ENCODE measurements at regions not wholly inside any gene's neighbourhood (a gene's known extent, or its start where the extent isn't known, plus 50 kb on each side); places are given as distances from the start of the nearest gene placed in this dataset.

- H3K27me3 ChIP-seq (ENCODE audit: control insufficient read depth, insufficient read depth, low read length) = no peaks in the 10 kb centered on the region
These were observed 309.8 kb upstream of the IRX4 start for GRCh38 chr5:2192496-2192895.

DNA sequence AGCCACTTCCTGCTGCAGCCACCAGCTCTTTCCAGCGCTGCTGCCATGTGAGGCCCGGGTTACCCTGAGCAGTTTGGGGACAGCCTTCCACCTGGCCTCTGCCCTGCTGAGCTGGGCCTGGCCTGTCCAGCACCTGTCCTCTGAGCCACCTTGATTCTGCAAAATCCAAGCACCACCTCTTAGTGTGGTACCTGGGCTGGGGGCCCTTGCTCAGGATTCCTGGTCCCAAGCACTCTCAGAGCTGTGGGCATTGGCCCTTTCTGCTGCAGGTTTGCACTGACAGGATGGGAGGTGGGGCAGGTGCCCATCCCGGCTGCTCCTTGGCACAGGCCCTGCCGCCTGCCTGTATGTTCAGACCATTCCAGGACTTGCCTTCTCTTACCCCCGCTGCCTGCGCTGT, 309.2 kb upstream of the IRX4 start:
- DNase-seq (ENCODE audit: low read depth) (no peak), FAIRE-seq (no peak)
- H3K27me3 ChIP-seq (ENCODE audit: control insufficient read depth, insufficient read depth, low read length) = no peaks in the 10 kb centered on the region
- H3K4me3 ChIP-seq (ENCODE audit: low read depth, low read length) = no peak overlapping the region
- H3K36me3 ChIP-seq (ENCODE audit: control insufficient read depth, insufficient read depth, low read length) = no peaks in the 10 kb centered on the region
- TF ChIP-seq CTCF (IDR thresholded peaks at IDR 0.05; ENCODE audit: insufficient read depth, low read length, severe bottlenecking) = no peak

More at GRCh38 chr5:2192496-2192895, 309.8 kb upstream of the IRX4 start:
- FAIRE-seq (no peak), DNase-seq (ENCODE audit: low read depth) (no peak)
- Histone ChIP-seq H3K4me3 (ENCODE audit: low read depth, low read length) (no peak overlapping the region), H3K36me3 (ENCODE audit: control insufficient read depth, insufficient read depth, low read length) (no peaks in the 10 kb centered on the region)
- no peak for TF ChIP-seq CTCF (IDR thresholded peaks at IDR 0.05; ENCODE audit: insufficient read depth, low read length, severe bottlenecking)

DNA sequence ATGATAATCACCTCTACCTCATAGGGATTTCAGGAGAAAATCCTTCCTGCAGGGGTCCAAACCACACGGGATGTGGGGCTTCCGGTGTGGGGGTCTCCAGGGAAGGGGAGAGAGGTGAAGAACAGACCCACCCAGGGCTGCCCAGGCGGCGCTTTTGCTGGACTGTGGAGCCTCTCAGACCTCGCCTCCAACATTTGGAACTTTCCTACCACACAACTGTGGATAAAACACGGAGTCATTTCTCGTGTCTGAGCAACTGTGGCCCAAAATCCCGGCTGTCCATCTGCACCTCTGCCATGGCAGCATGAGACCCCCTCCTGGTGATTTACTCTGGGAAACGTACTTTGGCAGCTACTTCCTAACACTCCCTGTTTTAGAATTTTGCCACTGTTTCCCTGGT, 307.8 kb upstream of the IRX4 start:
- no peak for FAIRE-seq
- no peak for DNase-seq (ENCODE audit: low read depth)
- no peak for TF ChIP-seq CTCF (IDR thresholded peaks at IDR 0.05; ENCODE audit: insufficient read depth, low read length, severe bottlenecking)
- Histone ChIP-seq H3K4me3 (ENCODE audit: low read depth, low read length) (no peak overlapping the region), H3K36me3 (ENCODE audit: control insufficient read depth, insufficient read depth, low read length) (no peaks in the 10 kb centered on the region), H3K27me3 (ENCODE audit: control insufficient read depth, insufficient read depth, low read length) (no peaks in the 10 kb centered on the region)

GRCh38 chr5:2188661-2189060, 305.9 kb upstream of the IRX4 start:
- Histone ChIP-seq H3K36me3 (ENCODE audit: control insufficient read depth, insufficient read depth, low read length) (no peaks in the 10 kb centered on the region), H3K27me3 (ENCODE audit: control insufficient read depth, insufficient read depth, low read length) (no peaks in the 10 kb centered on the region), H3K4me3 (ENCODE audit: low read depth, low read length) (no peak overlapping the region)
- TF ChIP-seq CTCF (IDR thresholded peaks at IDR 0.05; ENCODE audit: insufficient read depth, low read length, severe bottlenecking) = no peak
- FAIRE-seq = no peak
- no peak for DNase-seq (ENCODE audit: low read depth)

- TF ChIP-seq CTCF (IDR thresholded peaks at IDR 0.05; ENCODE audit: insufficient read depth, low read length, severe bottlenecking) = no peak
- Histone ChIP-seq H3K4me3 (ENCODE audit: low read depth, low read length) (no peak overlapping the region), H3K27me3 (ENCODE audit: control insufficient read depth, insufficient read depth, low read length) (no peaks in the 10 kb centered on the region), H3K36me3 (ENCODE audit: control insufficient read depth, insufficient read depth, low read length) (no peaks in the 10 kb centered on the region)
- DNase-seq (ENCODE audit: low read depth) = no peak
- FAIRE-seq = no peak
These were observed 305.4 kb upstream of the IRX4 start for GRCh38 chr5:2188137-2188536.

GRCh38 chr5:2187687-2188086, 305.0 kb upstream of the IRX4 start:
- TF ChIP-seq CTCF (IDR thresholded peaks at IDR 0.05; ENCODE audit: insufficient read depth, low read length, severe bottlenecking) = no peak
- Histone ChIP-seq H3K4me3 (ENCODE audit: low read depth, low read length) (no peak overlapping the region), H3K36me3 (ENCODE audit: control insufficient read depth, insufficient read depth, low read length) (no peaks in the 10 kb centered on the region), H3K27me3 (ENCODE audit: control insufficient read depth, insufficient read depth, low read length) (no peaks in the 10 kb centered on the region)
- FAIRE-seq (no peak), DNase-seq (ENCODE audit: low read depth) (no peak)
